HEK293 (cell line): ENCODE measurements at regions not wholly inside any gene's neighbourhood (a gene's known extent, or its start where the extent isn't known, plus 50 kb on each side); places are given as distances from the start of the nearest gene placed in this dataset.
A peak's percentile ranks its signal among the peaks of the same experiment; 100 is the strongest.

Experiments used
- GFI1B ChIP-seq: fragments of 450-650 bp; formaldehyde crosslinking; IDR thresholded peaks from 2 replicates; pipeline ENCODE4 v1.5.1; 2016; ENCODE audit warnings: missing biosample characterization, missing genetic modification characterization
- GLI4 ChIP-seq: fragments of 450-650 bp; formaldehyde crosslinking; IDR thresholded peaks from 2 replicates; pipeline ENCODE4 v1.5.1; 2016; ENCODE audit warnings: missing biosample characterization, missing genetic modification characterization
- KLF1 ChIP-seq: fragments of 450-650 bp; formaldehyde crosslinking; IDR thresholded peaks from 2 replicates; pipeline ENCODE4 v1.5.1; 2016; ENCODE audit warnings: missing biosample characterization, missing genetic modification characterization
- PRDM2 ChIP-seq: fragments of 450-650 bp; formaldehyde crosslinking; IDR thresholded peaks from 2 replicates; pipeline ENCODE4 v1.5.1; 2016; ENCODE audit warnings: missing biosample characterization, missing genetic modification characterization, borderline replicate concordance
- SP2 ChIP-seq: fragments of 450-650 bp; formaldehyde crosslinking; IDR thresholded peaks from 2 replicates; pipeline ENCODE4 v1.5.1; 2016; ENCODE audit warnings: missing biosample characterization, missing genetic modification characterization
- YY2 ChIP-seq: fragments of 450-650 bp; formaldehyde crosslinking; IDR thresholded peaks from 2 replicates; pipeline ENCODE4 v1.5.1; 2016; ENCODE audit warnings: missing biosample characterization, missing genetic modification characterization
- ZNF114 ChIP-seq: fragments of 450-650 bp; formaldehyde crosslinking; IDR thresholded peaks from 2 replicates; pipeline ENCODE4 v1.5.0; 2017; ENCODE audit warnings: missing biosample characterization, missing genetic modification characterization
- ZNF133 ChIP-seq: fragments of 450-650 bp; formaldehyde crosslinking; IDR thresholded peaks from 2 replicates; pipeline ENCODE4 v1.5.1; 2016; ENCODE audit warnings: missing biosample characterization, missing genetic modification characterization
- ZNF239 ChIP-seq: fragments of 450-650 bp; formaldehyde crosslinking; IDR thresholded peaks from 2 replicates; pipeline ENCODE4 v1.5.1; 2016; ENCODE audit warnings: missing biosample characterization, missing genetic modification characterization
- ZNF335 ChIP-seq: fragments of 450-650 bp; formaldehyde crosslinking; conservative IDR thresholded peaks from 2 replicates; pipeline ENCODE4 v1.5.1; 2016; ENCODE audit warnings: missing biosample characterization, missing genetic modification characterization
- ZNF416 ChIP-seq: fragments of 450-650 bp; formaldehyde crosslinking; IDR thresholded peaks from 2 replicates; pipeline ENCODE4 v1.5.1; 2016; ENCODE audit warnings: missing biosample characterization, missing genetic modification characterization
- ZNF426 ChIP-seq: fragments of 450-650 bp; formaldehyde crosslinking; IDR thresholded peaks from 2 replicates; pipeline ENCODE4 v1.5.1; 2017; ENCODE audit warnings: missing biosample characterization, missing genetic modification characterization, mild to moderate bottlenecking, inconsistent platforms, moderate library complexity
- ZNF555 ChIP-seq: fragments of 450-650 bp; formaldehyde crosslinking; conservative IDR thresholded peaks from 2 replicates; pipeline ENCODE4 v1.5.1; 2017; ENCODE audit warnings: missing biosample characterization, mild to moderate bottlenecking, missing genetic modification characterization, inconsistent platforms
- ZNF561 ChIP-seq: fragments of 450-650 bp; IDR thresholded peaks from 2 replicates; pipeline ENCODE4 v1.5.1; 2018; ENCODE audit warnings: missing biosample characterization, missing genetic modification characterization, borderline replicate concordance
- ZNF610 ChIP-seq: fragments of 450-650 bp; formaldehyde crosslinking; IDR thresholded peaks from 2 replicates; pipeline ENCODE4 v1.5.1; 2016; ENCODE audit warnings: missing biosample characterization, missing genetic modification characterization, borderline replicate concordance
- ZNF768 ChIP-seq: fragments of 450-650 bp; formaldehyde crosslinking; IDR thresholded peaks from 2 replicates; pipeline ENCODE4 v1.5.1; 2018; ENCODE audit warnings: missing biosample characterization, mild to moderate bottlenecking, missing genetic modification characterization
- ZNF777 ChIP-seq: fragments of 450-650 bp; formaldehyde crosslinking; IDR thresholded peaks from 2 replicates; pipeline ENCODE4 v1.5.1; 2017; ENCODE audit warnings: missing biosample characterization, missing genetic modification characterization, borderline replicate concordance
- ZNF837 ChIP-seq: fragments of 450-650 bp; formaldehyde crosslinking; IDR thresholded peaks from 2 replicates; pipeline ENCODE4 v1.5.1; 2016; ENCODE audit warnings: missing biosample characterization, missing genetic modification characterization
- ZXDB ChIP-seq: fragments of 450-650 bp; formaldehyde crosslinking; IDR thresholded peaks from 2 replicates; pipeline ENCODE4 v1.5.1; 2016; ENCODE audit warnings: missing biosample characterization, missing genetic modification characterization
- TF ChIP-seq, protein P1 (sequence below): fragments of 450-650 bp; formaldehyde crosslinking; IDR thresholded peaks from 2 replicates; pipeline ENCODE4 v1.5.1; 2017; ENCODE audit warnings: missing biosample characterization, missing genetic modification characterization
- TF ChIP-seq, protein P2 (sequence below): fragments of 450-650 bp; formaldehyde crosslinking; IDR thresholded peaks from 2 replicates; pipeline ENCODE4 v1.5.1; 2017; ENCODE audit warnings: missing biosample characterization, missing genetic modification characterization
- TF ChIP-seq, protein P3 (sequence below): fragments of 450-650 bp; formaldehyde crosslinking; IDR thresholded peaks from 2 replicates; pipeline ENCODE4 v1.5.1; 2016; ENCODE audit warnings: missing biosample characterization, missing genetic modification characterization

- peak; percentile 82 for TF ChIP-seq ZXDB (tag by site-specific recombination)
- TF ChIP-seq ZNF768: no peak
- no peak for TF ChIP-seq ZNF114 (tag by site-specific recombination)
- TF ChIP-seq ZNF610 (tag by site-specific recombination): no peak
- TF ChIP-seq, protein P1, sequence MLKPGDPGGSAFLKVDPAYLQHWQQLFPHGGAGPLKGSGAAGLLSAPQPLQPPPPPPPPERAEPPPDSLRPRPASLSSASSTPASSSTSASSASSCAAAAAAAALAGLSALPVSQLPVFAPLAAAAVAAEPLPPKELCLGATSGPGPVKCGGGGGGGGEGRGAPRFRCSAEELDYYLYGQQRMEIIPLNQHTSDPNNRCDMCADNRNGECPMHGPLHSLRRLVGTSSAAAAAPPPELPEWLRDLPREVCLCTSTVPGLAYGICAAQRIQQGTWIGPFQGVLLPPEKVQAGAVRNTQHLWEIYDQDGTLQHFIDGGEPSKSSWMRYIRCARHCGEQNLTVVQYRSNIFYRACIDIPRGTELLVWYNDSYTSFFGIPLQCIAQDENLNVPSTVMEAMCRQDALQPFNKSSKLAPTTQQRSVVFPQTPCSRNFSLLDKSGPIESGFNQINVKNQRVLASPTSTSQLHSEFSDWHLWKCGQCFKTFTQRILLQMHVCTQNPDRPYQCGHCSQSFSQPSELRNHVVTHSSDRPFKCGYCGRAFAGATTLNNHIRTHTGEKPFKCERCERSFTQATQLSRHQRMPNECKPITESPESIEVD (tag by site-specific recombination): peak; percentile 96
- TF ChIP-seq, protein P2, sequence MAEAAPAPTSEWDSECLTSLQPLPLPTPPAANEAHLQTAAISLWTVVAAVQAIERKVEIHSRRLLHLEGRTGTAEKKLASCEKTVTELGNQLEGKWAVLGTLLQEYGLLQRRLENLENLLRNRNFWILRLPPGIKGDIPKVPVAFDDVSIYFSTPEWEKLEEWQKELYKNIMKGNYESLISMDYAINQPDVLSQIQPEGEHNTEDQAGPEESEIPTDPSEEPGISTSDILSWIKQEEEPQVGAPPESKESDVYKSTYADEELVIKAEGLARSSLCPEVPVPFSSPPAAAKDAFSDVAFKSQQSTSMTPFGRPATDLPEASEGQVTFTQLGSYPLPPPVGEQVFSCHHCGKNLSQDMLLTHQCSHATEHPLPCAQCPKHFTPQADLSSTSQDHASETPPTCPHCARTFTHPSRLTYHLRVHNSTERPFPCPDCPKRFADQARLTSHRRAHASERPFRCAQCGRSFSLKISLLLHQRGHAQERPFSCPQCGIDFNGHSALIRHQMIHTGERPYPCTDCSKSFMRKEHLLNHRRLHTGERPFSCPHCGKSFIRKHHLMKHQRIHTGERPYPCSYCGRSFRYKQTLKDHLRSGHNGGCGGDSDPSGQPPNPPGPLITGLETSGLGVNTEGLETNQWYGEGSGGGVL (tag by site-specific recombination): no peak
- TF ChIP-seq ZNF239 (tag by site-specific recombination): no peak
- TF ChIP-seq ZNF777 (tag by site-specific recombination): no peak
- TF ChIP-seq GFI1B (tag by site-specific recombination): no peak
- no peak for TF ChIP-seq ZNF837 (tag by site-specific recombination)
- no peak for TF ChIP-seq KLF1 (tag by site-specific recombination)
- TF ChIP-seq PRDM2: no peak
- TF ChIP-seq ZNF561: peak; percentile 79; the same call in 1 of the 2 replicates
- no peak for TF ChIP-seq ZNF426
- TF ChIP-seq GLI4 (tag by site-specific recombination): no peak
- no peak for TF ChIP-seq SP2 (tag by site-specific recombination)
- no peak for TF ChIP-seq YY2
- no peak for TF ChIP-seq ZNF133 (tag by site-specific recombination)
- TF ChIP-seq, protein P3, sequence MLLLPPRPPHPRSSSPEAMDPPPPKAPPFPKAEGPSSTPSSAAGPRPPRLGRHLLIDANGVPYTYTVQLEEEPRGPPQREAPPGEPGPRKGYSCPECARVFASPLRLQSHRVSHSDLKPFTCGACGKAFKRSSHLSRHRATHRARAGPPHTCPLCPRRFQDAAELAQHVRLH (tag by site-specific recombination): peak; percentile 85
- TF ChIP-seq ZNF555 (tag by site-specific recombination): no peak
- TF ChIP-seq ZNF335: peak; percentile 24; the same call in 1 of the 2 replicates
- TF ChIP-seq ZNF416 (tag by site-specific recombination): no peak
These were observed 234.4 kb downstream of the SOCS6 start (continued) for GRCh38 chr18:70523035-70523791.
